LNCaP clone FGC (cell line): ENCODE measurements at regions not wholly inside any gene's neighbourhood (a gene's known extent, or its start where the extent isn't known, plus 50 kb on each side); places are given as distances from the start of the nearest gene placed in this dataset.

Experiments
- DNase-seq: peaks from one replicate; pipeline ENCODE4 v3.0.0-alpha.2; 2011; ENCODE audit warnings: low read depth
- H3K4me3 ChIP-seq: 2 replicates; pipeline ENCODE4 v1.5.1; 2011; ENCODE audit warnings: mild to moderate bottlenecking, low read depth, low read length, control low read depth
- CTCF ChIP-seq: IDR thresholded peaks from 2 replicates; pipeline ENCODE4 v1.5.1; 2012; ENCODE audit warnings: mild to moderate bottlenecking; ENCODE audit not compliant: control insufficient read depth, insufficient read depth; ENCODE audit errors: extremely low read depth

- no peak for TF ChIP-seq CTCF
- no peak overlapping the region for H3K4me3 ChIP-seq
- DNase-seq: no peak
Observed at GRCh38 chr22:44609400-44609988, 92.5 kb upstream of the PRR5 start.

- no peak for TF ChIP-seq CTCF
- no peak overlapping the region for H3K4me3 ChIP-seq
- DNase-seq: no peak
Observed at GRCh38 chr22:44608597-44609399, 93.2 kb upstream of the PRR5 start.

GRCh38 chr22:44606126-44606525 is 95.9 kb upstream of the PRR5 start:
- DNase-seq: no peak
- H3K4me3 ChIP-seq: no peak overlapping the region
- TF ChIP-seq CTCF: no peak

- TF ChIP-seq CTCF: no peak
- DNase-seq: no peak
- H3K4me3 ChIP-seq: no peak overlapping the region
Observed at GRCh38 chr22:44605486-44605885, 96.5 kb upstream of the PRR5 start.

GRCh38 chr22:44604991-44605390 is 97.0 kb upstream of the PRR5 start:
- no peak for DNase-seq
- H3K4me3 ChIP-seq: no peak overlapping the region
- TF ChIP-seq CTCF: no peak

- DNase-seq: no peak
- no peak for TF ChIP-seq CTCF
- H3K4me3 ChIP-seq: no peak overlapping the region
Observed at GRCh38 chr22:44604455-44604854, 97.5 kb upstream of the PRR5 start.

GRCh38 chr22:44603767-44604166 is 98.2 kb upstream of the PRR5 start:
- DNase-seq: no peak
- H3K4me3 ChIP-seq: no peak overlapping the region
- no peak for TF ChIP-seq CTCF
